Stimulated activated effector memory CD8-positive, alpha-beta T cell treated with anti-CD3 and anti-CD28 coated beads, Interleukin-12 subunit alpha, Interleukin-12 subunit beta, amount 100 ng/mL, for 72 hours (primary cell): ENCODE measurements at regions not wholly inside any gene's neighbourhood (a gene's known extent, or its start where the extent isn't known, plus 50 kb on each side); places are given as distances from the start of the nearest gene placed in this dataset.

Experiments used
- ATAC-seq: fragments of 150-1000 bp; cut with Tn5 transposase; 2 replicates; pipeline ENCODE4 v1.10.0; 2021
- DNase-seq, 2 donors: peaks; one replicate each; pipeline ENCODE4 v3.0.0; 2021 to 2022; ENCODE audit warnings: low spot score in 2 of 2
- H3K27ac Mint-ChIP-seq: one replicate; pipeline ENCODE4 v1.8.0; 2022; ENCODE audit warnings: mild to moderate bottlenecking, mixed read lengths
- H3K36me3 Mint-ChIP-seq: one replicate; pipeline ENCODE4 v1.8.0; 2022; ENCODE audit warnings: mild to moderate bottlenecking, mixed read lengths
- H3K4me1 Mint-ChIP-seq: one replicate; pipeline ENCODE4 v1.8.0; 2022; ENCODE audit warnings: mixed read lengths
- H3K4me3 Mint-ChIP-seq: one replicate; pipeline ENCODE4 v1.8.0; 2022; ENCODE audit warnings: mild to moderate bottlenecking, mixed read lengths
- H3K9me3 Mint-ChIP-seq: one replicate; pipeline ENCODE4 v1.8.0; 2022; ENCODE audit warnings: mixed read lengths

DNA sequence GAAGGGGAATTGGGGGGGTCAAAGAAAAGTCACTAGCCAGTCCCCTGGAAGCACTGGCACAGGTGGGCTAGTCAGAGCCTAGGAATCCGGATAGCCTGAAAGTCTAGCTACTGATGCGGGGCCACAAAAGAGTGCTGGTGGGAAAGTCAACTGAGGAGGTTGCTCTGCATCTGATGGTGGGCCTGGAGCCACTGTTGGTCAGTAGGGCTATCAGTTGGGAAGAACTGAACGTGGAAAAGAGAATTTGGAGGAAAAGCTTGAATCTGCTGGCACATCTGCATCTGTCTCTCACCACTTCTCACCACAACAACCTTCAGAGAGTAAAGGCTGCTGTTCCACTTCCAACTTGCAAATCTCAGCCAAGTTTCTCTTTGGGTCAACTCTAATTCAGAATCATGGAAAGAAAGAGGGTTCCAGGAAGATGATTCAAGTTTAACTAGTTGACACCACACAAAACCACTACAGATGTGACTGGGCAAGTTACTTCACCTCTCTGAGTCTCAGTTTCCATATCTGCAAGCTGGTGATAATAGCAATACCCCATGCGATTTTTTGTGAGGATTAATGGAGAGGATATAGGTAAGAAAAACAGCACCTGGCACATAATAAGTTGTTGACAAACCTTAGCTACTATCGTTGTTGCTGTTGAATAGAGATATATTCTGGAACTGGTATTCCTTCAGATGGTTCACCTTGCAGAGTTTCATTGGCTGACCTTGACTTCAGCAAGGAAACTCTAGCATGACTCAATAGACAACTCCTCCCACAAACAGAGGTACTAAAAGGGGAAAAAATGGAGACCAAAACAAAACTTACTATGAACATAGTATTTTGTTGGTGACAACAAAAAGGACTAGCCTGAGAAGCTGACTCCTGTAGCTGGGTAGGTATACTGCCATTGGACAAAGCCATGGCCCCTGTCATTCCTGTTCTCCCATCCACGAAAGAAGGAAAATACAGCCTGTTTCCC lies 280.2 kb upstream of the STT3B start:
- Mint-ChIP-seq H3K4me3 (peak overlapping the region; percentile 20), H3K36me3 (peaks cover 8% of the 10 kb centered on the region), H3K4me1 (peaks cover 62% of the 10 kb centered on the region), H3K9me3 (no peaks in the 10 kb centered on the region), H3K27ac (peak overlapping the region; percentile 74)
- peak; percentile 90 for ATAC-seq
- peak in 1 of 2 donors; percentile 68 for DNase-seq

DNA sequence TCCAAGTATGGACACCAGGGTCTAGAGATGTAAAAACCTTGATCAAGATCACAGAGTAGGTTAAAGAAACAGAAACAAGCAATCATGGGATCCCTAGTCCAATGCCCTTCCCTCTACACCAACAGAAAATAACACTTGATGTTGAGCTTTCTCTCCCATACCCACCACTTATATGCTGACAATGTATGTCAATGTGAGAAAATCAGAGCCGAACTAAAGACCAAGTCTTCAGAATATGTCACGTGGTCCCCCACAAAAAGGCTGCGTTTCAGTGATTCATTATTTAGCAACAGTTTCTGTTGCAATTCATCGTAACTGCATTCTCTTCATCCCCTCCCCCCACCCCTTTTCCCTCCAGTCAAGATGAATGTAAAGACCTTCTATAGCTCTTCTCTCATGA lies 278.9 kb upstream of the STT3B start:
- Mint-ChIP-seq H3K9me3 (no peaks in the 10 kb centered on the region), H3K4me1 (peaks cover 52% of the 10 kb centered on the region), H3K4me3 (peak overlapping the region; percentile 20), H3K36me3 (peaks cover 8% of the 10 kb centered on the region), H3K27ac (peak overlapping the region; percentile 74)
- no peak for DNase-seq
- ATAC-seq = peak; percentile 60

DNA sequence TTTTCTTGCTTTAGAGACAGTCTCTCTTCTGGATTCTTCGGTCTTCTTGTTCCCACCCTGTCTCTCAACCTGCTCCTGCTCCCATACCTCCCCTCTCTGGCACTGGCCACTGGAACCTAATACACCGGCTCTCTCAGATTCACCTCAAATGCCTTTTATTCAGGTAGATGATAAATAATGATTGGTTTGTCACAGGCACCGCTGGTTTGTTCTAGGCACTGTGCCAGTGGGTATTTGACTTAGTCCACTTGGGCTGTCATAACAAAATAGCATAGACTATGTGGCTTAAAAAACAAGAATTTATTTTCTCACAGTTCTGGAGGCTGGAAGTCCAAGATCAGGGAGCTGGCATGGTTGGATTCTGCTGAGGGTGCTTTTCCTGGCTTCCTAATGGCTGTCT lies 278.2 kb upstream of the STT3B start:
- ATAC-seq (no peak), DNase-seq (no peak)
- Mint-ChIP-seq H3K4me3 (no peak overlapping the region), H3K9me3 (no peaks in the 10 kb centered on the region), H3K4me1 (peaks cover 47% of the 10 kb centered on the region), H3K27ac (peak overlapping the region; percentile 74), H3K36me3 (peaks cover 8% of the 10 kb centered on the region)

DNA sequence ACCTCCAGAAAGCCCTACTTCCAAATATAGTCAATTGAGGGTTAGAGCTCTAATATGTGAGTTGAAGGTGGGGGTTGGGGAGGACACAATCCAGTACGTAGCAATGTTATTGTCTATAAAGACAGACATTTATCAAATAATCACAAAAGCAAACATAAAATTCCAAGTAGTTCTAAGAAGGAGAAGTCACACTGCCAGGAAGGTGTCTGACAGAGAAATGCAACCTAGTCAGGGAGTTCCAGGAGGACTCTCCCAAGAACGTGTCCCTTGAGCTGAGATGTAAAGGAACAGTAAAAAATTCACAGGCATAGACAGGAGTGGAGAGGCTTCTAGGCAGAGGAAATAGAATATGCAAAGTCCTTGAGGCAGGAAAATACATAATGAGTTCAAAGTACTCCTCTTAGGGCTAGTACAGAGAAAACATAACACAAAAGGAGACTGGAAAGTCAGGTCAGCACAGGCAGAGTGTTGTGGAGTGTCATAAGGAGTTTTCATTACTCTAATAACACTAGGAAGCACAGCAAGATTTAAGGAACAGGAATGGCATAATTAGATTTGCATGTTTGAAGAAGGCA lies 277.6 kb upstream of the STT3B start:
- Mint-ChIP-seq H3K27ac (no peak overlapping the region), H3K4me1 (peaks cover 41% of the 10 kb centered on the region), H3K4me3 (no peak overlapping the region), H3K9me3 (no peaks in the 10 kb centered on the region), H3K36me3 (peaks cover 8% of the 10 kb centered on the region)
- DNase-seq = no peak
- ATAC-seq = no peak

DNA sequence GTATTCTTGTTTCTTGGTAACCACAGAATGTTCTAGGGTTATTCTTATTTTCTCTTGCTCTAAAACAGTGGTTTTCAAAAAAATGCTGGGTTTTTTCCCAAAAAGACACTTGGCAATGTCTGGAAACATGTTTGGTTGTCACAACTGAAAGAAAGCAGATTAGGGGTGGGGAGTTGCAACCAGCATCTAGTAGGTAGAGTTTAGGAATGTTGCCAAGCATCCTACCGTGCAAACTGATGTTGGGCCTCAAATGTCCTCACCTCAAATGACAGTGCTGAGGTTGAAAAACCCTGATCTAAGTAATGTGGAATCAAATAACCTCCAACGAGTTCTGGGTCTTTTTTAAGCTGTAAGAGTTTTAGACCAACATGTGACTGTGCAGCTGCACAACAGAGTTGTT lies 270.5 kb upstream of the STT3B start:
- H3K4me3 Mint-ChIP-seq = no peak overlapping the region
- H3K36me3 Mint-ChIP-seq = no peaks in the 10 kb centered on the region
- no peak overlapping the region for H3K27ac Mint-ChIP-seq
- DNase-seq (no peak), ATAC-seq (no peak)
- H3K9me3 Mint-ChIP-seq = no peaks in the 10 kb centered on the region
- no peaks in the 10 kb centered on the region for H3K4me1 Mint-ChIP-seq

DNA sequence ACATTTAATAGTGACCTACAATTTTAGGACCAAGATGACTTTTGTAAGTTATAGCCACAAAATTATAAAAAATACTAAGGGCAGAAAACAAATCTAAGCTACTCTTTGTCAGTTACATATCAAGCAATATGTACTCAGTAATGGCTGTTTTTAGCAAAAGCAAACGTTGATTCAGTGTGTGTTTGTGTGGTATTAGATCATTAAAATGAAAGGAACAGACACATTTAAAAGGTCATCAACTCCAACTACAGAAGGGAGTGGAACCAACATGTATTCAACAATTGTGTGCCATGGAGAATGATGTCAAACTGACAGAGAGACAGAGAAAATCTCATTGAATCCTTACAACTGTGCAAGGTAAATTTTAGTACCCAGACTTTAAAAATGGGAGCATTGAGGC lies 268.8 kb upstream of the STT3B start:
- Mint-ChIP-seq H3K27ac (no peak overlapping the region), H3K9me3 (no peaks in the 10 kb centered on the region), H3K4me3 (no peak overlapping the region), H3K4me1 (no peaks in the 10 kb centered on the region), H3K36me3 (no peaks in the 10 kb centered on the region)
- ATAC-seq (no peak), DNase-seq (no peak)

DNA sequence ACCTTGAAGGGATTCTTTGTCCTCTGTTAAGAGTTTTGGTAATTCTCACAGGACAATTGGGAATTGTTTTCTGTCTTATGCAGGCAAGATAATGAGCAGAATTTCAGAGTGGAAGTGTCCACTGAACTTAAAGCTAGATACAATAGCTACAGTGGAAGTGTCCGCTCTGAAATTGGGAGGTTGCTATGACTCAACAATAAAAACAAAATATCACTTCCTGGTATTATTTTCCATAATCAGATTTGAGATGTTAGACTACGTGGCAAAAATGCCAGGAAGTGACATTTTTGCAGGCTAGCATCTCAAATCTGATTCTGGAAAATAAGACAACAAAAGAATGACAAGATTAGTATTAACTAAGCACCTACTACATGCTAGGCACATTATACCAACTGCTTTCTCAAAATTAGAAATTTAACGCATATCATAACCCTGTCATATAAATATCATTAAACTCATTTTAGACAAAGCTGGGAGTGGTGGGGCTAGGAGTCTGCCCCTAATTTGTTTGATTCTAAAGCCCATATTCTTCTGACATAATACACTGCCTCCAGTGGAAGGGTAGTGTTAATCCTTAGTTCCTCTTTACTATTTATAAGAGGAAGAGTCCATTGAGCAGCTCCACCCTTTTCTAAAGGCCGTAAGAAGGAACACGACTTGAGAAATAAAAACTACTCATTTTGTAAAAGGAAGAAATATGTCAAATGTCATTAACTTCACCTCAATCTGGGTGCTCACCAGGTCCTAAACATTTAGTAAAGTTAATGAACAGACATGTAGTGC lies 266.9 kb upstream of the STT3B start:
- Mint-ChIP-seq H3K27ac (no peak overlapping the region), H3K4me3 (no peak overlapping the region), H3K4me1 (no peaks in the 10 kb centered on the region), H3K36me3 (no peaks in the 10 kb centered on the region), H3K9me3 (no peaks in the 10 kb centered on the region)
- ATAC-seq = no peak
- DNase-seq = no peak

DNA sequence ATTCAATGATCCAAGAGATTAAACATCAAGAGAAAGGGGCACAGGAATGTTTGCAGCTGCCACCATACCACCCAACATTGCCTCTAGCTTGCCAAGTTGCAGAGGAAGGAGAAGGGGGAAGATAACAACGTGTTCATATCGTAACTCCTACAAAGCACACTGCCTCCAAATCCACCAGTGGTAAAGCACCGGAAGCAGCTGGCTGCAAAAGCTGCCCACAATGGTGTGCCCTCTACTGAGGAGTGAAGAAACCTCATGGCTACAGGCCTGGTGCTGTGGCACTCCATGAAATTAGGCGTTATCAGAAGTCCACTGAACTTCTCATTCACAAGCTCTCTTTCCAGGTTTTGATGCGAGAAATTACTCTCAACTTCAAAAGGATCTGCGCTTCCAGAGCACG lies 263.9 kb upstream of the STT3B start:
- Mint-ChIP-seq H3K36me3 (no peaks in the 10 kb centered on the region), H3K4me1 (no peaks in the 10 kb centered on the region), H3K9me3 (no peaks in the 10 kb centered on the region), H3K4me3 (no peak overlapping the region), H3K27ac (no peak overlapping the region)
- ATAC-seq (no peak), DNase-seq (no peak)

DNA sequence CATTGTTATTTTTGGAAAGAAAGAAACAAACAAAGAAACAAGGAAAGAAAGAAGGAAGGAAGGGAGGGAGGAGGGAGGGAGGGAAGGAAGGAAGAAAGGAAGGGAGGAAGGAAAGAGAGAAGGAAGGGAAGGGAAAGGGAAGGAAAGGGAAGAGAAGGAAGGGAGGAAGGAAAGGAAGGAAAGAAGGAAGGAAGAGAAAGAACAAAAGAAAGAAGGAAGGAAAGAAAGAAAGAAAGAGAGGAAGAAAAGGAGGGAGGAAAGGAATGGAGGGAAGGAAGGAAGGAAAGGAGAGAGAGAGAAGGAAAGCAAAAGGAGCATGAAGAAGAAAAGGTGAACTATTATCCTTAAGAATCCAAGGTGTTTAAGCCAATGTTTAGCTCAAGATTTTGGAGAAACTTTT lies 262.7 kb upstream of the STT3B start:
- Mint-ChIP-seq H3K4me1 (no peaks in the 10 kb centered on the region), H3K27ac (no peak overlapping the region), H3K9me3 (no peaks in the 10 kb centered on the region), H3K36me3 (no peaks in the 10 kb centered on the region), H3K4me3 (no peak overlapping the region)
- ATAC-seq (no peak), DNase-seq (no peak)

DNA sequence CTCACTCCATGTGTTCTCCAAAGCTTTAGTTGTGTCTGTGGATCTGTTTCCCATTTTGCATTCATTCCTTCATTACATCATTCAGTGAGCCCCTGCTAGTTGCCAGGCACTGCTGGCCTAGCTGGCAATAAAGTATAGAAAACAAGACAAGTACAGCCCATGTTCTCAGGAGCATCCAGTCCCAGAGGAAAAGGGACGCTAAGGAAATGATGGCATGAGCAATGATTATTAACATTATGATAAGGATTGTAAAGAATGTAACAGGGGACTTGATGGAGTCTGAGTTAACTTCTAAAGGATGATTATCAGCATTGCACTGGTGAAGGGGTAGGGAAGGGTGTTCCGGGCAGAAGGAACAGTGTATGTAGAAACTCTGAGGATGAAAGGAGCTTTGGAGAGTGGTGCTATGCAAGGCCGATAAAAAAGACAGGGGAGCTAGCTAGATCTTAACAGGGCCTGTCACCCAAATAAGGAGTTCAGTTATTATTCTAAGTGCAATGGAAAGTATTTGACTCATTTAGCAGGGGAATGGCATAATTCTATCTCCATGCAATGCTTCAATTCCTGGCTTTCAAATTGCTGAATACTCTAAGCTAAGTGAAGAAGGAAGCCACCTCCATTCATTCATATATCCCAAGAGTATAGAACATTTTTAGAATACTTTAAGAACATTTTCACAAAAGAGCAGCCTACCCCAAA lies 258.2 kb upstream of the STT3B start:
- Mint-ChIP-seq H3K4me3 (no peak overlapping the region), H3K27ac (no peak overlapping the region), H3K9me3 (no peaks in the 10 kb centered on the region), H3K36me3 (no peaks in the 10 kb centered on the region), H3K4me1 (no peaks in the 10 kb centered on the region)
- ATAC-seq (no peak), DNase-seq (no peak)

DNA sequence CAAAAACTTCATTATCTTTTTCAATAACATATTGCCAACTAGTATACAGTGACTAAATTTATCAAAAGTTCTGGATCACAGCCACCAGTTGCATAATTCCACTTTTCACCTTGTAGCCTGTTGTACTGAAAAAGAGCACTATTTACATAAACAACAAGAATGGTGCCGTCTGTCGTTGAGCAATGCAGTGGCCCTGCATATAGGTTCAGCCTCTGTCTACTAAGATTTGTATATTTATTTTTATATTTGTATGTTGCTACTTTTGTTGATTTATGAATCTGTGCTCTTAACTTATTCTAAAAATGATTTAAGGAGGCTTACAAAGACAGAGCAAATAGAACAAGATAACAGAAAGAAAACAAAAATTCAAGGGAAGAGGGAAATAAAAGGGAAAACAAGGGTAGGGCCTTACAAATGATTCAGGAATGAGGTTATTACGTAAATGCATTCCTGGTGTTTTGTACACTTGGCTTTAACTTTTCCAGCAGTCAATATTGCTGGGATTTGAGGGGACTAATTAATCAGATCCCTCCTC lies 257.6 kb upstream of the STT3B start:
- Mint-ChIP-seq H3K9me3 (no peaks in the 10 kb centered on the region), H3K36me3 (no peaks in the 10 kb centered on the region), H3K4me1 (no peaks in the 10 kb centered on the region), H3K27ac (no peak overlapping the region), H3K4me3 (no peak overlapping the region)
- no peak for DNase-seq
- no peak for ATAC-seq

DNA sequence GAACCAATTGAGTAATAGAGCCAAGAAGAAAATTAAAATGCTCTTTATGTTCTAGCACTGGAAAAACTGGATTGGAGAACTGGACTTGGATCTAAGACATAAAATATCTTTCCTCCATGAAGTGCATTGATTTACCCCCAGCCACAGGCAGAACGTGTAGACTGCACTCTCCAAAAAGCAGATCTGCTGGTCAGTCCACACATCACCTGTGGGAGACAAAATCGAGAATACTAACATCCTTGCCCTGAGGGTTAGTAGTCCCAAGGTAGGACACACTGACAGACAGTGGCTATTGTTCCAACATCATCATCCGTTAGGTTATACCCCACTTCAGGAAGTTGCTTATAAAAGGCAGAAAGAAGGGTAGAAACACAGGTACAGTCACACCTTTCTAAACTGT lies 257.1 kb upstream of the STT3B start:
- no peaks in the 10 kb centered on the region for H3K36me3 Mint-ChIP-seq
- no peak overlapping the region for H3K27ac Mint-ChIP-seq
- no peak overlapping the region for H3K4me3 Mint-ChIP-seq
- no peaks in the 10 kb centered on the region for H3K4me1 Mint-ChIP-seq
- DNase-seq (no peak), ATAC-seq (no peak)
- H3K9me3 Mint-ChIP-seq = no peaks in the 10 kb centered on the region

DNA sequence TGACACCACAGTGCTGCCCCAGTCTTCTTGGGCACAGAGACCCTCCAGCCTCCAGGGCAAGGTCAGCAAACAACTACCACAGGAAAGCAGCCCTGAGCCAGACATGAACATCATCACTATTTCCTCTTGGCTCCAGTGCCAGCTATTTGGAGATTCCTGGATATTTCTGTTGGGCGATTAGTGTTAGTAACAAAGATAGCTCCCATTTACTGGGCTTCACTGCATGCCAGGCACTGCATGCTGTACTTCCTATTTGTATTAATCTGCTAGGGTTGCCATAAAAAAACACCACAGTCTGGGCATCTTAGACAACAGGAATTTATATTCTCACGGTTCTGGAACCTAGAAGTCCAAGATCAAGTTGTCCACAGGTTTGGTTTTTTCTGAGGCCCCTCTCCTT lies 255.1 kb upstream of the STT3B start:
- H3K9me3 Mint-ChIP-seq = no peaks in the 10 kb centered on the region
- no peak overlapping the region for H3K4me3 Mint-ChIP-seq
- H3K27ac Mint-ChIP-seq = no peak overlapping the region
- no peaks in the 10 kb centered on the region for H3K4me1 Mint-ChIP-seq
- no peak for ATAC-seq
- H3K36me3 Mint-ChIP-seq = no peaks in the 10 kb centered on the region
- DNase-seq = no peak

DNA sequence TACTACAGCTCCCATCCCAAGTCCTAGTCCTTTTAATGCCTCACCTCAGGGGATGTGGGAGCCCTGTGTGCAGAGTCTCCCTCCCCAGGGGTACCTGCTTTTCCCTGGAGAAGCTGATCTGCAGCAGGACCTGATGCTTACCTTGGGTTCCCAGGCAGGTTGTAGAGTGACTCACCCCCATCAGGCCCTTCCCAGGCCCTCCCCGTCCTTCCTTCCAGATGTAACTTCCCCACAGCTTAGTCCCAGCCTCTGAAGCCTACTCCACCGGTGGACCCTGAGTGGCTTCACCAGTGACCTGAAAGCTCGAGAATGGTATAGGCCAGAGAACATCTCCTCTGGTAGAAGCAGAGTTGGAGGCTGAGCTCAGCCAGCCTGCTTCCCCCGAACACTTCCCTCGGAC lies 254.2 kb upstream of the STT3B start:
- no peak overlapping the region for H3K27ac Mint-ChIP-seq
- no peak overlapping the region for H3K4me3 Mint-ChIP-seq
- no peaks in the 10 kb centered on the region for H3K36me3 Mint-ChIP-seq
- ATAC-seq (peak; percentile 16), DNase-seq (no peak)
- no peaks in the 10 kb centered on the region for H3K4me1 Mint-ChIP-seq
- H3K9me3 Mint-ChIP-seq = no peaks in the 10 kb centered on the region

DNA sequence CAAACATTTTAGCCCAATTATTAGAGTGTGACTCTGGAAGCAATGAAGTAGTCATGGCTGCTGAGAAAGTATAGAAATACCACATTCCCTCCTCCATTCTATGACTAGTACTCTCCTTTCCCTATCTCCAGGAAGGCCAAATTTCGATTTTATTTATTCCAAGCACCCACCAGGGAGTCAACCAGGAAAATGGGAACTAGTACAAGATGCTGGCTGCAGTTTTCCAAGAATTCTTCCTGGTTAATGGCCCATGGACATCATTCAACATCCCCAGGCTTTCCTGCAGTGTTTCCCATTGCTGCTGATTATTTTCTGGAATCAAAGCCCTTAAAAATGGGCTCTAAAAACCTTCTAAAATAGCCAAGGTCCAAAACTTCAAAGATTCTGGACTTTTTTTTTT lies 247.9 kb upstream of the STT3B start:
- H3K27ac Mint-ChIP-seq = no peak overlapping the region

More for the DNA sequence above, 247.9 kb upstream of the STT3B start:
- DNase-seq = no peak
- ATAC-seq = no peak
- Mint-ChIP-seq H3K36me3 (no peaks in the 10 kb centered on the region), H3K4me1 (peaks cover 22% of the 10 kb centered on the region), H3K4me3 (no peak overlapping the region), H3K9me3 (no peaks in the 10 kb centered on the region)
